ENCODE measurements at regions not wholly inside any gene's neighbourhood (a gene's known extent, or its start where the extent isn't known, plus 50 kb on each side); places are given as distances from the start of the nearest gene placed in this dataset.

GRCh38 chr9:1320607-1321195 is 270.5 kb downstream of the DMRT2 start:
- FAIRE-seq (no peak), DNase-seq (ENCODE audit: low spot score) (no peak)

GRCh38 chr9:1327467-1327866 is 277.3 kb downstream of the DMRT2 start:
- DNase-seq (ENCODE audit: low spot score) = no peak
- no peak for FAIRE-seq

- no peak for DNase-seq (ENCODE audit: low spot score)
- no peak for FAIRE-seq
Measured at GRCh38 chr9:1328341-1328740, 278.2 kb downstream of the DMRT2 start.

- no peak for FAIRE-seq
- DNase-seq (ENCODE audit: low spot score) = no peak
Measured at GRCh38 chr9:1331546-1332038, 281.4 kb downstream of the DMRT2 start.

GRCh38 chr9:1332156-1332555 is 282.0 kb downstream of the DMRT2 start:
- DNase-seq (ENCODE audit: low spot score) (no peak), FAIRE-seq (no peak)

GRCh38 chr9:1335174-1335573 is 285.0 kb downstream of the DMRT2 start:
- DNase-seq (ENCODE audit: low spot score) (no peak), FAIRE-seq (no peak)

- DNase-seq (ENCODE audit: low spot score) (no peak), FAIRE-seq (no peak)
Measured at GRCh38 chr9:1337169-1337568, 287.0 kb downstream of the DMRT2 start.

- FAIRE-seq (no peak), DNase-seq (ENCODE audit: low spot score) (no peak)
Measured at GRCh38 chr9:1340390-1340789, 290.2 kb downstream of the DMRT2 start.

- no peak for DNase-seq (ENCODE audit: low spot score)
- FAIRE-seq = no peak
Measured at GRCh38 chr9:1353291-1353690, 303.1 kb downstream of the DMRT2 start.

- FAIRE-seq (no peak), DNase-seq (ENCODE audit: low spot score) (no peak)
Measured at GRCh38 chr9:1354086-1354485, 303.9 kb downstream of the DMRT2 start.

GRCh38 chr9:1354606-1355005 is 304.4 kb downstream of the DMRT2 start:
- FAIRE-seq (no peak), DNase-seq (ENCODE audit: low spot score) (no peak)

- FAIRE-seq = no peak
Measured at GRCh38 chr9:1355656-1356055, 305.5 kb downstream of the DMRT2 start.

GRCh38 chr9:1362845-1363244 is 312.7 kb downstream of the DMRT2 start:
- DNase-seq (ENCODE audit: low spot score) = no peak
- no peak for FAIRE-seq

More at GRCh38 chr9:1355656-1356055, 305.5 kb downstream of the DMRT2 start:
- DNase-seq (ENCODE audit: low spot score) = no peak

- DNase-seq (ENCODE audit: low spot score) (no peak), FAIRE-seq (no peak)
Measured at GRCh38 chr9:1366276-1366675, 316.1 kb downstream of the DMRT2 start.

GRCh38 chr9:1369297-1369696 is 319.1 kb downstream of the DMRT2 start:
- no peak for DNase-seq (ENCODE audit: low spot score)
- FAIRE-seq = no peak

GRCh38 chr9:1373445-1373844 is 323.3 kb downstream of the DMRT2 start:
- FAIRE-seq (no peak), DNase-seq (ENCODE audit: low spot score) (no peak)

GRCh38 chr9:1383899-1384455 is 333.8 kb downstream of the DMRT2 start:
- FAIRE-seq = no peak
- no peak for DNase-seq (ENCODE audit: low spot score)

- FAIRE-seq = no peak
Measured at GRCh38 chr9:1384816-1385215, 334.7 kb downstream of the DMRT2 start.

GRCh38 chr9:1386420-1386819 is 336.3 kb downstream of the DMRT2 start:
- no peak for DNase-seq (ENCODE audit: low spot score)
- FAIRE-seq = no peak

More at GRCh38 chr9:1384816-1385215, 334.7 kb downstream of the DMRT2 start:
- DNase-seq (ENCODE audit: low spot score) = no peak

- FAIRE-seq (no peak), DNase-seq (ENCODE audit: low spot score) (no peak)
Measured at GRCh38 chr9:1388216-1388615, 338.1 kb downstream of the DMRT2 start.

GRCh38 chr9:1400983-1401382 is 350.8 kb downstream of the DMRT2 start:
- DNase-seq (ENCODE audit: low spot score) = no peak
- no peak for FAIRE-seq

- DNase-seq (ENCODE audit: low spot score) (no peak), FAIRE-seq (no peak)
Measured at GRCh38 chr9:1404940-1405339, 354.8 kb downstream of the DMRT2 start.

GRCh38 chr9:1411826-1412225 is 361.7 kb downstream of the DMRT2 start:
- no peak for DNase-seq (ENCODE audit: low spot score)
- no peak for FAIRE-seq

Data from RCC 7860 (cell line).